Endothelial cell of umbilical vein (primary cell): ENCODE measurements at regions not wholly inside any gene's neighbourhood (a gene's known extent, or its start where the extent isn't known, plus 50 kb on each side); places are given as distances from the start of the nearest gene placed in this dataset.

Experiments used
- BruUV-seq: library from RNA; stranded (reverse); fragments of 400-500 nt; replicated peaks from 2 replicates; lab custom pipeline; 2021; lab: Mats Ljungman, UMichigan
- CTCF ChIA-PET: fragments of 300-600, 350-600 bp; sonication (Branson Sonifier 250); formaldehyde crosslinking; loops from one replicate; lab custom pipeline; 2021; ENCODE audit warnings: antibody characterized with exemption, inconsistent platforms; lab: Charles Lee
- POLR2A ChIA-PET: fragments of 300-600, 350-600 bp; sonication (Branson Sonifier 250); formaldehyde crosslinking; loops from one replicate; lab custom pipeline; 2021; ENCODE audit warnings: antibody characterized with exemption, inconsistent platforms; lab: Charles Lee
- DNase-seq: peaks from one replicate; pipeline ENCODE4 v3.0.0-alpha.2; 2011; ENCODE audit warnings: low read depth, low spot score
- FAIRE-seq: peaks from 2 replicates; lab custom pipeline; 2011; peaks lifted over from hg19 to GRCh38; lab: Jason Lieb, UNC
- H2AFZ ChIP-seq: 2 replicates; pipeline ENCODE4 v1.6.0; 2012; ENCODE audit warnings: low read depth, low read length, control low read depth, inconsistent platforms
- H3K27ac ChIP-seq: 2 replicates; pipeline ENCODE4 v1.5.1; 2011; ENCODE audit warnings: low read depth, mild to moderate bottlenecking, control low read depth, low read length, moderate library complexity; ENCODE audit not compliant: insufficient read depth
- H3K27me3 ChIP-seq, 2 experiments: 2 replicates each; pipeline versions ENCODE4 v1.6.0 to v1.6.1; 2011; ENCODE audit warnings: low read length in 2 of 2, mixed read lengths in 1 of 2; ENCODE audit not compliant: control insufficient read depth in 2 of 2, insufficient read depth in 2 of 2
- H3K36me3 ChIP-seq, 2 experiments: 2 replicates in 1 of 2; 3 replicates in 1 of 2; pipeline ENCODE4 v1.5.1; 2011; ENCODE audit warnings: low read length in 2 of 2, mild to moderate bottlenecking in 1 of 2, moderate library complexity in 1 of 2; ENCODE audit not compliant: control insufficient read depth in 2 of 2, insufficient read depth in 2 of 2; ENCODE audit errors: extremely low read depth in 1 of 2
- H3K4me1 ChIP-seq: 3 replicates; pipeline ENCODE4 v1.5.1; 2011; ENCODE audit warnings: mild to moderate bottlenecking, low read length; ENCODE audit not compliant: control insufficient read depth, insufficient read depth; ENCODE audit errors: extremely low read depth
- H3K4me2 ChIP-seq: 2 replicates; pipeline ENCODE4 v1.6.1; 2011; ENCODE audit warnings: low read length, control low read depth, mixed read lengths; ENCODE audit not compliant: insufficient read depth
- H3K4me3 ChIP-seq, 3 experiments: fragments of 200-600 bp in 1 of 3; sonication (generic), shearing (Covaris generic) in 1 of 3; replicated peaks in 1 of 3; 2 replicates each; pipeline ENCODE4 v1.5.1; 2011 to 2016; ENCODE audit warnings: control low read depth in 3 of 3, low read length in 3 of 3, mild to moderate bottlenecking in 2 of 3, inconsistent platforms in 1 of 3, low read depth in 1 of 3, moderate library complexity in 1 of 3; ENCODE audit not compliant: insufficient read depth in 1 of 3
- H3K79me2 ChIP-seq: 2 replicates; pipeline ENCODE4 v1.6.0; 2012; ENCODE audit warnings: low read length, inconsistent platforms; ENCODE audit not compliant: control insufficient read depth, insufficient read depth
- H3K9ac ChIP-seq: replicated peaks from 2 replicates; pipeline ENCODE3; 2011; ENCODE audit warnings: low read length, control low read depth; ENCODE audit not compliant: insufficient read depth; ENCODE audit errors: extremely low read depth
- H3K9me1 ChIP-seq: replicated peaks from 3 replicates; pipeline ENCODE4 v1.6.0; 2011; ENCODE audit warnings: mild to moderate bottlenecking, low read length; ENCODE audit not compliant: control insufficient read depth, insufficient read depth; ENCODE audit errors: extremely low read depth
- H3K9me3 ChIP-seq: replicated peaks from 2 replicates; pipeline ENCODE4 v1.5.1; 2012; ENCODE audit warnings: low read length, inconsistent platforms; ENCODE audit not compliant: control insufficient read depth, insufficient read depth
- H4K20me1 ChIP-seq: replicated peaks from 2 replicates; pipeline ENCODE3; 2011; ENCODE audit warnings: mild to moderate bottlenecking, low read length; ENCODE audit not compliant: control insufficient read depth, insufficient read depth; ENCODE audit errors: extremely low read depth
- EZH2 ChIP-seq: IDR thresholded peaks from 2 replicates; pipeline ENCODE4 v1.6.1; 2012; ENCODE audit warnings: borderline replicate concordance, low read depth, mild to moderate bottlenecking, moderate library complexity, low read length, inconsistent platforms; ENCODE audit not compliant: severe bottlenecking
- FOS ChIP-seq: IDR thresholded peaks from 2 replicates; pipeline ENCODE4 v1.6.1; 2011; ENCODE audit warnings: mild to moderate bottlenecking, low read length, moderate library complexity, borderline replicate concordance; ENCODE audit not compliant: insufficient read depth
- GATA2 ChIP-seq: IDR thresholded peaks from 2 replicates; pipeline ENCODE4 v1.7.0; 2011; ENCODE audit warnings: low read depth, mild to moderate bottlenecking, moderate library complexity, mixed read lengths, low read length; ENCODE audit not compliant: insufficient read length, insufficient read depth
- JUN ChIP-seq: IDR thresholded peaks from 2 replicates; pipeline ENCODE4 v1.6.1; 2011; ENCODE audit warnings: borderline replicate concordance, low read depth; ENCODE audit not compliant: insufficient read length, insufficient read depth
- MYC ChIP-seq: IDR thresholded peaks from one replicate; pipeline ENCODE4 v1.6.1; 2011; ENCODE audit warnings: mild to moderate bottlenecking, low read depth, low read length
- POLR2A ChIP-seq: IDR thresholded peaks from 2 replicates; pipeline ENCODE4 v1.6.1; 2012; ENCODE audit warnings: low read depth, mild to moderate bottlenecking, control low read depth, low read length
- POLR2AphosphoS5 ChIP-seq: IDR thresholded peaks from 2 replicates; pipeline ENCODE4 v1.6.1; 2012; ENCODE audit warnings: low read depth, mild to moderate bottlenecking, control low read depth, low read length, moderate library complexity; ENCODE audit not compliant: insufficient read depth
- dilution Hi-C: fragments of 300-500 bp; cut with MboI; formaldehyde crosslinking; loops from one replicate; pipeline ENCODE4 v1.15.0; 2019; ENCODE audit warnings: low sequenced_read_pairs; ENCODE audit not compliant: extremely low pct_ligation_motif_present
- intact Hi-C: fragments of 100-400 bp; cut with micrococcal nuclease; formaldehyde crosslinking; loops from one replicate; pipeline ENCODE4 v1.10.0; 2022
- TF ChIP-seq, protein P1 (sequence below), 2 donors: IDR thresholded peaks; 1 replicate in 1 of 2; 2 replicates in 1 of 2; pipeline ENCODE4 v1.5.1; 2011; ENCODE audit warnings: low read length in 2 of 2, mild to moderate bottlenecking in 2 of 2, moderate library complexity in 2 of 2, control low read depth in 1 of 2, inconsistent platforms in 1 of 2, low read depth in 1 of 2; ENCODE audit not compliant: insufficient read depth in 1 of 2; ENCODE audit errors: extremely low read depth in 1 of 2
- TF ChIP-seq, protein P2 (sequence below): IDR thresholded peaks from 2 replicates; pipeline ENCODE4 v1.6.1; 2011; ENCODE audit not compliant: insufficient read depth, insufficient read length

DNA sequence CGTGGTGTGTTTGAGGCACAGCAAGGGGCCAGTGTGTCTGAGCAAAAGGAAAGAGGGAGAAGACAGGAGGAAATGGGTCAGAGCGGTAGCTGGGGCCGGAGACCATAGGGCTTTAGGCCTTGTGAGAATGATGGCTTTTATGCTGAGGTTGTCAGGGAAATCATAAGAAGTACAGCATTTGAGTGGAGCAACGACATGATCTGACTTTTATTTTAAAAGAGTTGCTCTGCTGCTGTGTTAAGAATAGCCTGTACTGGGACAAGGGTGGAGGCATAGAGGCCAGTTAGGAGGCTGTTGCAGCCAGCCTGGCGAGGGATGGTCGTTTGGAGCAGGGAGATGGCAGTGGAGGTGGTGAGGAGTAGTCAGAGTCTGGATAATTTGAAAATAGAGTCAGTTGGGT is 174.3 kb downstream of the SNX10 start:
- Histone ChIP-seq H3K36me3 (no peaks in the 10 kb centered on the region), H2AFZ (no peak overlapping the region), H4K20me1 (no peaks in the 10 kb centered on the region), H3K9me3 (no peaks in the 10 kb centered on the region), H3K9me1 (no peaks in the 10 kb centered on the region), H3K27ac (no peak overlapping the region), H3K4me3 (no peak overlapping the region), H3K27me3 (peaks cover 0 to 6% of the 10 kb centered on the region in 2 experiments), H3K79me2 (no peaks in the 10 kb centered on the region), H3K9ac (no peak overlapping the region), H3K4me1 (no peaks in the 10 kb centered on the region), H3K4me2 (no peak overlapping the region)
- dilution Hi-C loops (no loop called here), intact Hi-C loops (no loop called here)
- no peak for TF ChIP-seq EZH2
- ChIA-PET CTCF (no interaction called here), POLR2A (no interaction called here)
- DNase-seq (no peak), FAIRE-seq (no peak)
- no TSS peak for BruUV-seq

DNA sequence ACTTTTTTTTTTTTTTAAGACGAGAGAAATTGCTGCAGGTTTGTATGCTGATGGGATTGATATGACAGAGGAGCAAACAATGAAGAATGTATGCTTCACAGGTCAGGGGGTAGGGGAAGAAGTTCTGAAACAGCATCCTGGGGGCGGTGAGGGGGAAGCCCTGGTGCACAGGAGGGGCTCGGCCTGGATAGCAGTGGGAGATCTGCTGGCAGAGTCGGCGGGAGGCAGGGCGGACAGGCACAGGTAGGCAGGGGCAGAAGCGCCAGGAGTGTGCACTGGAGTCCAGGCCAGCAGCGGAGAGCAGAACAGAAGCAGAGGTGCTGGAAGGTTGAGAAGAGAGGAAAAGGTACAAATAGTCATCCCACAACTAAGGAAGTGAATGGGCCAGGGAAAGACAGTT is 175.4 kb downstream of the SNX10 start:
- H3K9me3 ChIP-seq: no peaks in the 10 kb centered on the region
- H3K27me3 ChIP-seq: peaks cover 0 to 6% of the 10 kb centered on the region in 2 experiments
- no peak overlapping the region for H3K4me2 ChIP-seq
- DNase-seq (no peak), FAIRE-seq (no peak)
- no peaks in the 10 kb centered on the region for H3K9me1 ChIP-seq
- no peak overlapping the region for H2AFZ ChIP-seq
- H4K20me1 ChIP-seq: no peaks in the 10 kb centered on the region
- no peak overlapping the region for H3K4me3 ChIP-seq
- TF ChIP-seq POLR2AphosphoS5: no peak
- TF ChIP-seq POLR2A: no peak
- TF ChIP-seq, protein P1, sequence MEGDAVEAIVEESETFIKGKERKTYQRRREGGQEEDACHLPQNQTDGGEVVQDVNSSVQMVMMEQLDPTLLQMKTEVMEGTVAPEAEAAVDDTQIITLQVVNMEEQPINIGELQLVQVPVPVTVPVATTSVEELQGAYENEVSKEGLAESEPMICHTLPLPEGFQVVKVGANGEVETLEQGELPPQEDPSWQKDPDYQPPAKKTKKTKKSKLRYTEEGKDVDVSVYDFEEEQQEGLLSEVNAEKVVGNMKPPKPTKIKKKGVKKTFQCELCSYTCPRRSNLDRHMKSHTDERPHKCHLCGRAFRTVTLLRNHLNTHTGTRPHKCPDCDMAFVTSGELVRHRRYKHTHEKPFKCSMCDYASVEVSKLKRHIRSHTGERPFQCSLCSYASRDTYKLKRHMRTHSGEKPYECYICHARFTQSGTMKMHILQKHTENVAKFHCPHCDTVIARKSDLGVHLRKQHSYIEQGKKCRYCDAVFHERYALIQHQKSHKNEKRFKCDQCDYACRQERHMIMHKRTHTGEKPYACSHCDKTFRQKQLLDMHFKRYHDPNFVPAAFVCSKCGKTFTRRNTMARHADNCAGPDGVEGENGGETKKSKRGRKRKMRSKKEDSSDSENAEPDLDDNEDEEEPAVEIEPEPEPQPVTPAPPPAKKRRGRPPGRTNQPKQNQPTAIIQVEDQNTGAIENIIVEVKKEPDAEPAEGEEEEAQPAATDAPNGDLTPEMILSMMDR (IDR thresholded peaks at IDR 0.05; ENCODE audit: extremely low read depth in 1 of 2, insufficient read depth in 1 of 2, low read depth in 1 of 2, low read length in 2 of 2): no peak
- no peak for TF ChIP-seq MYC
- no peak for TF ChIP-seq JUN
- TF ChIP-seq, protein P2, sequence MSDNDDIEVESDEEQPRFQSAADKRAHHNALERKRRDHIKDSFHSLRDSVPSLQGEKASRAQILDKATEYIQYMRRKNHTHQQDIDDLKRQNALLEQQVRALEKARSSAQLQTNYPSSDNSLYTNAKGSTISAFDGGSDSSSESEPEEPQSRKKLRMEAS: no peak
- no peak for TF ChIP-seq GATA2
- no peak for TF ChIP-seq EZH2
- TF ChIP-seq FOS: no peak
- H3K4me1 ChIP-seq: no peaks in the 10 kb centered on the region
- CTCF ChIA-PET: no interaction called here
- no peaks in the 10 kb centered on the region for H3K36me3 ChIP-seq
- POLR2A ChIA-PET: no interaction called here
- intact Hi-C loops (no loop called here), dilution Hi-C loops (no loop called here)
- no peak overlapping the region for H3K9ac ChIP-seq
- BruUV-seq: no TSS peak
- no peak overlapping the region for H3K27ac ChIP-seq
- H3K79me2 ChIP-seq: no peaks in the 10 kb centered on the region
